Keratinocyte (primary cell): ENCODE measurements at regions not wholly inside any gene's neighbourhood (a gene's known extent, or its start where the extent isn't known, plus 50 kb on each side); places are given as distances from the start of the nearest gene placed in this dataset.

Experiments
- EZH2 ChIP-seq: IDR thresholded peaks from one replicate; pipeline ENCODE4 v1.6.1; 2012; ENCODE audit warnings: inconsistent platforms, mild to moderate bottlenecking, low read length, moderate library complexity
- TF ChIP-seq, protein P1 (sequence below), 3 experiments: IDR thresholded peaks in 1 of 3; conservative IDR thresholded peaks in 1 of 3; optimal IDR thresholded peaks in 1 of 3; 2 replicates in 2 of 3; 3 replicates in 1 of 3; pipeline versions ENCODE3 to v1.5.1; 2011; ENCODE audit warnings: low read length in 3 of 3, mild to moderate bottlenecking in 3 of 3, moderate library complexity in 2 of 3, control low read depth in 1 of 3, inconsistent platforms in 1 of 3; ENCODE audit not compliant: insufficient read depth in 2 of 3; ENCODE audit errors: extremely low read depth in 1 of 3

- TF ChIP-seq, protein P1, sequence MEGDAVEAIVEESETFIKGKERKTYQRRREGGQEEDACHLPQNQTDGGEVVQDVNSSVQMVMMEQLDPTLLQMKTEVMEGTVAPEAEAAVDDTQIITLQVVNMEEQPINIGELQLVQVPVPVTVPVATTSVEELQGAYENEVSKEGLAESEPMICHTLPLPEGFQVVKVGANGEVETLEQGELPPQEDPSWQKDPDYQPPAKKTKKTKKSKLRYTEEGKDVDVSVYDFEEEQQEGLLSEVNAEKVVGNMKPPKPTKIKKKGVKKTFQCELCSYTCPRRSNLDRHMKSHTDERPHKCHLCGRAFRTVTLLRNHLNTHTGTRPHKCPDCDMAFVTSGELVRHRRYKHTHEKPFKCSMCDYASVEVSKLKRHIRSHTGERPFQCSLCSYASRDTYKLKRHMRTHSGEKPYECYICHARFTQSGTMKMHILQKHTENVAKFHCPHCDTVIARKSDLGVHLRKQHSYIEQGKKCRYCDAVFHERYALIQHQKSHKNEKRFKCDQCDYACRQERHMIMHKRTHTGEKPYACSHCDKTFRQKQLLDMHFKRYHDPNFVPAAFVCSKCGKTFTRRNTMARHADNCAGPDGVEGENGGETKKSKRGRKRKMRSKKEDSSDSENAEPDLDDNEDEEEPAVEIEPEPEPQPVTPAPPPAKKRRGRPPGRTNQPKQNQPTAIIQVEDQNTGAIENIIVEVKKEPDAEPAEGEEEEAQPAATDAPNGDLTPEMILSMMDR (optimal IDR thresholded peaks at IDR 0.05 in 1 of 3, IDR thresholded peaks at IDR 0.05 in 1 of 3, conservative IDR thresholded peaks at IDR 0.05 in 1 of 3; ENCODE audit: extremely low read depth in 1 of 3, insufficient read depth in 2 of 3, low read length in 3 of 3), result no peak
- TF ChIP-seq EZH2, result no peak
Observed at GRCh38 chr21:35314857-35315582, 265.9 kb upstream of the RUNX1 start.
